KMS-11 (cell line): ENCODE measurements at regions not wholly inside any gene's neighbourhood (a gene's known extent, or its start where the extent isn't known, plus 50 kb on each side); places are given as distances from the start of the nearest gene placed in this dataset.

Experiments used
- H2AFZ ChIP-seq: fragments of 200-600 bp; sonication (generic); 2 replicates; pipeline ENCODE4 v1.6.1; 2016; ENCODE audit warnings: antibody characterized with exemption, mixed run types, low read depth
- H3K27ac ChIP-seq: fragments of 200-600 bp; sonication (generic); 2 replicates; pipeline ENCODE4 v1.6.1; 2016; ENCODE audit warnings: mild to moderate bottlenecking, mixed run types
- H3K27me3 ChIP-seq: fragments of 200-600 bp; sonication (generic); 2 replicates; pipeline ENCODE4 v1.6.1; 2017; ENCODE audit warnings: mild to moderate bottlenecking, low read depth, mixed run types, moderate library complexity; ENCODE audit not compliant: insufficient read depth
- H3K36me3 ChIP-seq: fragments of 200-600 bp; sonication (generic); 2 replicates; pipeline ENCODE4 v1.6.1; 2017; ENCODE audit warnings: mild to moderate bottlenecking, mixed run types; ENCODE audit not compliant: insufficient read depth
- H3K4me1 ChIP-seq: fragments of 200-600 bp; sonication (generic); 2 replicates; pipeline ENCODE4 v1.6.1; 2016; ENCODE audit warnings: mild to moderate bottlenecking, low read depth, mixed run types; ENCODE audit not compliant: poor library complexity, severe bottlenecking
- H3K4me2 ChIP-seq: fragments of 200-600 bp; sonication (generic); 2 replicates; pipeline ENCODE4 v1.7.0; 2016; ENCODE audit warnings: mild to moderate bottlenecking, mixed run types
- H3K4me3 ChIP-seq: fragments of 200-600 bp; sonication (generic); IDR thresholded peaks from 2 replicates; pipeline ENCODE4 v1.6.1; 2017; ENCODE audit warnings: low read depth, low read length, mixed read lengths; ENCODE audit not compliant: insufficient read depth
- H3K79me2 ChIP-seq: fragments of 200-600 bp; sonication (generic); 2 replicates; pipeline ENCODE4 v1.6.1; 2016; ENCODE audit warnings: low read depth, mixed run types; ENCODE audit not compliant: insufficient read depth
- H3K9ac ChIP-seq: fragments of 200-600 bp; sonication (generic); 2 replicates; pipeline ENCODE4 v1.6.1; 2016; ENCODE audit warnings: mild to moderate bottlenecking, mixed run types
- H4K20me1 ChIP-seq: fragments of 200-600 bp; sonication (generic); 2 replicates; pipeline ENCODE4 v1.6.1; 2016; ENCODE audit warnings: mild to moderate bottlenecking, mixed run types; ENCODE audit not compliant: insufficient read depth
- TF ChIP-seq, protein P1 (sequence below): fragments of 200-600 bp; sonication (generic); conservative IDR thresholded peaks from 2 replicates; pipeline ENCODE4 v1.6.1; 2017; ENCODE audit warnings: low read depth, mild to moderate bottlenecking, antibody characterized with exemption, low read length, moderate library complexity, mixed read lengths

DNA sequence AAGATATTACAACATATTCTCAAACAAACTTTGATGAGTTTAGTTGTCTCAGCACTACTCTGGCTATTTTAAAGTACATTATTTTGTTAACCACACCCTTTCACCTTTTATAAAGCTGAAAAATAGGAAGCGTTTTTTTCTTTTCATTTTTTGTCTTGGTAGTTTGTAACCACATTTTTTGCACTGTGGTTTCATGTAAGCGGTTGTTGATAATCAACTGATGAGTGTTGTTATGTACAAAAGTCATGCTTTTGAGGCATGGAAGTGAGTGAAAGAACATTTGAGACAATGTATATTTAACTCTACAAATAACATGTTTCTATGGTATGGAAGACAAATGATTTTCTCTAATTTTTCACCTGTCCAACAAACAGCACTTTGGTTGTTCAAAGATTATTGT, 52.1 kb upstream of the ATP2B1 start:
- H4K20me1 ChIP-seq = no peaks in the 10 kb centered on the region
- H3K27me3 ChIP-seq = no peaks in the 10 kb centered on the region
- no peak overlapping the region for H3K4me3 ChIP-seq
- H3K9ac ChIP-seq = no peak overlapping the region
- H3K4me2 ChIP-seq = no peak overlapping the region
- no peaks in the 10 kb centered on the region for H3K4me1 ChIP-seq
- H3K36me3 ChIP-seq = no peaks in the 10 kb centered on the region
- H3K79me2 ChIP-seq = no peaks in the 10 kb centered on the region
- H2AFZ ChIP-seq = no peak overlapping the region
- no peak overlapping the region for H3K27ac ChIP-seq
- TF ChIP-seq, protein P1, sequence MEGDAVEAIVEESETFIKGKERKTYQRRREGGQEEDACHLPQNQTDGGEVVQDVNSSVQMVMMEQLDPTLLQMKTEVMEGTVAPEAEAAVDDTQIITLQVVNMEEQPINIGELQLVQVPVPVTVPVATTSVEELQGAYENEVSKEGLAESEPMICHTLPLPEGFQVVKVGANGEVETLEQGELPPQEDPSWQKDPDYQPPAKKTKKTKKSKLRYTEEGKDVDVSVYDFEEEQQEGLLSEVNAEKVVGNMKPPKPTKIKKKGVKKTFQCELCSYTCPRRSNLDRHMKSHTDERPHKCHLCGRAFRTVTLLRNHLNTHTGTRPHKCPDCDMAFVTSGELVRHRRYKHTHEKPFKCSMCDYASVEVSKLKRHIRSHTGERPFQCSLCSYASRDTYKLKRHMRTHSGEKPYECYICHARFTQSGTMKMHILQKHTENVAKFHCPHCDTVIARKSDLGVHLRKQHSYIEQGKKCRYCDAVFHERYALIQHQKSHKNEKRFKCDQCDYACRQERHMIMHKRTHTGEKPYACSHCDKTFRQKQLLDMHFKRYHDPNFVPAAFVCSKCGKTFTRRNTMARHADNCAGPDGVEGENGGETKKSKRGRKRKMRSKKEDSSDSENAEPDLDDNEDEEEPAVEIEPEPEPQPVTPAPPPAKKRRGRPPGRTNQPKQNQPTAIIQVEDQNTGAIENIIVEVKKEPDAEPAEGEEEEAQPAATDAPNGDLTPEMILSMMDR = no peak
